ENCODE measurements at regions not wholly inside any gene's neighbourhood (a gene's known extent, or its start where the extent isn't known, plus 50 kb on each side); places are given as distances from the start of the nearest gene placed in this dataset.

- TF ChIP-seq, protein P1, sequence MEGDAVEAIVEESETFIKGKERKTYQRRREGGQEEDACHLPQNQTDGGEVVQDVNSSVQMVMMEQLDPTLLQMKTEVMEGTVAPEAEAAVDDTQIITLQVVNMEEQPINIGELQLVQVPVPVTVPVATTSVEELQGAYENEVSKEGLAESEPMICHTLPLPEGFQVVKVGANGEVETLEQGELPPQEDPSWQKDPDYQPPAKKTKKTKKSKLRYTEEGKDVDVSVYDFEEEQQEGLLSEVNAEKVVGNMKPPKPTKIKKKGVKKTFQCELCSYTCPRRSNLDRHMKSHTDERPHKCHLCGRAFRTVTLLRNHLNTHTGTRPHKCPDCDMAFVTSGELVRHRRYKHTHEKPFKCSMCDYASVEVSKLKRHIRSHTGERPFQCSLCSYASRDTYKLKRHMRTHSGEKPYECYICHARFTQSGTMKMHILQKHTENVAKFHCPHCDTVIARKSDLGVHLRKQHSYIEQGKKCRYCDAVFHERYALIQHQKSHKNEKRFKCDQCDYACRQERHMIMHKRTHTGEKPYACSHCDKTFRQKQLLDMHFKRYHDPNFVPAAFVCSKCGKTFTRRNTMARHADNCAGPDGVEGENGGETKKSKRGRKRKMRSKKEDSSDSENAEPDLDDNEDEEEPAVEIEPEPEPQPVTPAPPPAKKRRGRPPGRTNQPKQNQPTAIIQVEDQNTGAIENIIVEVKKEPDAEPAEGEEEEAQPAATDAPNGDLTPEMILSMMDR (IDR thresholded peaks at IDR 0.05; ENCODE audit: low read length) = no peak
- no peak for TF ChIP-seq EZH2phosphoT487 (IDR thresholded peaks at IDR 0.05; ENCODE audit: low read length)
- no peak for TF ChIP-seq EZH2 (optimal IDR thresholded peaks at IDR 0.05; ENCODE audit: low read depth, low read length)
Measured at GRCh38 chr5:75940418-75940817, 142.8 kb upstream of the SV2C start.
